ENCODE measurements at regions not wholly inside any gene's neighbourhood (a gene's known extent, or its start where the extent isn't known, plus 50 kb on each side); places are given as distances from the start of the nearest gene placed in this dataset.

- no peak for TF ChIP-seq YY1 (IDR thresholded peaks at IDR 0.05; ENCODE audit: insufficient read depth, insufficient read length)
- TF ChIP-seq ZNF274 (IDR thresholded peaks at IDR 0.05; ENCODE audit: low read depth, low read length), result no peak
These were observed 101.5 kb upstream of the ADAMTS3 start for GRCh38 chr4:72670521-72670920.
